ENCODE measurements at regions not wholly inside any gene's neighbourhood (a gene's known extent, or its start where the extent isn't known, plus 50 kb on each side); places are given as distances from the start of the nearest gene placed in this dataset.
A peak's percentile ranks its signal among the peaks of the same experiment; 100 is the strongest.

DNA sequence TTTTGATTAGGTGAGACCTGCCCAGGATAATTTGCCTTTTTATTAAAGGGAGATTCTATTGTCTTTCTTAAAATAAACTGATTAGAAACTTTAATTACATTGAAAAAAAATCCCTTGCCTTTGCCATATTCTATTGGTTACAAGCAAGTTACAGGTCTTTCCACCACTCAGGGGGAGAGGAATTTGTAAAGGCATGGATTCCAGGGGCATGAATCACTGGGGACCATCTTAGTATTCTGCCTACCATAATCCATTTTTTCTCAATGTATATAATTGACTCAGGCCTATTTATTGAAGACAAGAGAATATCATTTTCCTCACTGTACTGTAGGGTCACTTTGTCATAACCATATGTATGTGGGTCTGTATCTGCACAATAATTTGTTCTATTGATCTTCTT lies 124.3 kb upstream of the PDE4B start:
- no peak for DNase-seq (ENCODE audit: extremely low read depth, low read depth)
- TF ChIP-seq, protein P1, sequence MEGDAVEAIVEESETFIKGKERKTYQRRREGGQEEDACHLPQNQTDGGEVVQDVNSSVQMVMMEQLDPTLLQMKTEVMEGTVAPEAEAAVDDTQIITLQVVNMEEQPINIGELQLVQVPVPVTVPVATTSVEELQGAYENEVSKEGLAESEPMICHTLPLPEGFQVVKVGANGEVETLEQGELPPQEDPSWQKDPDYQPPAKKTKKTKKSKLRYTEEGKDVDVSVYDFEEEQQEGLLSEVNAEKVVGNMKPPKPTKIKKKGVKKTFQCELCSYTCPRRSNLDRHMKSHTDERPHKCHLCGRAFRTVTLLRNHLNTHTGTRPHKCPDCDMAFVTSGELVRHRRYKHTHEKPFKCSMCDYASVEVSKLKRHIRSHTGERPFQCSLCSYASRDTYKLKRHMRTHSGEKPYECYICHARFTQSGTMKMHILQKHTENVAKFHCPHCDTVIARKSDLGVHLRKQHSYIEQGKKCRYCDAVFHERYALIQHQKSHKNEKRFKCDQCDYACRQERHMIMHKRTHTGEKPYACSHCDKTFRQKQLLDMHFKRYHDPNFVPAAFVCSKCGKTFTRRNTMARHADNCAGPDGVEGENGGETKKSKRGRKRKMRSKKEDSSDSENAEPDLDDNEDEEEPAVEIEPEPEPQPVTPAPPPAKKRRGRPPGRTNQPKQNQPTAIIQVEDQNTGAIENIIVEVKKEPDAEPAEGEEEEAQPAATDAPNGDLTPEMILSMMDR (IDR thresholded peaks at IDR 0.05; ENCODE audit: low read depth, low read length, missing control alignments) = no peak
- no peak overlapping the region for H3K4me3 ChIP-seq (replicated peaks; ENCODE audit: low read depth, low read length)

DNA sequence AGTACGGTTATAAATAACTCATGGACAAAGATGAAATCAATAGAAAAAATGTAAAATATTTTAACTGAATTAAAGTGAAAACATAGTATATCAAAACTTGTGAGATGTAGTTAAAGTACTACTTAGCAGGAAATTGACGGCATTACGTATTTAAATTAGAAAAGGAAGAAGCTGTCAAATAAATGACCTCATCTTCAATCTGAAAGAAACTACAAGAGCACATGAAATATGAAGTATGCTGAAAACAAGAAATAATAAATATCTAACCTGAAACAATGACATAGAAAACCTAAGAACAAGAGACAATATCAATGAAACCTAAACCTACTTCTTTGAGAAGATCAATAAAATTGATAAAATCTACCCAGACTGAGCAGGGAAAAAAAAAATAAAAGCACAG lies 122.2 kb upstream of the PDE4B start:
- DNase-seq (ENCODE audit: extremely low read depth, low read depth) = no peak
- TF ChIP-seq, protein P1 (IDR thresholded peaks at IDR 0.05; ENCODE audit: low read depth, low read length, missing control alignments) = no peak
- H3K4me3 ChIP-seq (replicated peaks; ENCODE audit: low read depth, low read length) = no peak overlapping the region

DNA sequence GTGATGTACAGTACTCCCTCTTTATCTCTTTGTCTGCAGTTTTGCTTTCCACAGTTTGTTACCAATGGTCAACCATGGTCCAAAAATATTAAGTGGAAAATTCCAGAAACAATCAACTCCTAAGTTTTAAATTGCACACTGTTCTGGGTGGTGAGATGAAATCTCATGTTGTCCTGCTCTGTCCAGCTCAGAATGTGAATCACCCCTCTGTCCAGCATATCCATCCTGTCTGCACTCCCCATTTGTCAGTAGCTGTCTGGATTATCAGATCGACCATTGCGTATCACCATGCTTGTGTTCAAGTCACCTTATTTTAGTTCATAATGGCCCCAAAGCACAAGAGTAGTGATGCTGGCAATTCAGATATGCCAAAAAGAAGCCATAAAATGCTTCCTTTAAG lies 118.2 kb upstream of the PDE4B start:
- no peak for DNase-seq (ENCODE audit: extremely low read depth, low read depth)
- TF ChIP-seq, protein P1 (IDR thresholded peaks at IDR 0.05; ENCODE audit: low read depth, low read length, missing control alignments) = no peak

DNA sequence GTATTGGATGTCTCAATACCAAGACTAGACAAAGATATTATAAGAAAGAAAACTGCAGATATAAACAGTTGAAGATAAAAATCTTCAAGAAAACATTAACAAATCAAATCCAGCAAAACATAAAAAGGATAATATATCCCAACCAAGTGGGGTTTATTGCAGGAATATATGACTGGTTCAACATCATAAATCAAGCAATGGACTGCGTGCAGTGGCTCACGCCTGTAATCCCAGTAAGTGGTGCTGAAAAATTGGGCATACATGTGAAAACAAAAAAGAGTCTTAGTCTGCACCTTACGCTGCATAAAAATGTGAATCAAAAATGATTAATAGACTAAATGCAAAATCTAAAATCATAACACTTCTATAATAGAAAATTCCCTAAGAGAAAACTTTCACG lies 112.9 kb upstream of the PDE4B start:
- TF ChIP-seq, protein P1 (IDR thresholded peaks at IDR 0.05; ENCODE audit: low read depth, low read length, missing control alignments) = no peak
- H3K4me3 ChIP-seq (replicated peaks; ENCODE audit: low read depth, low read length) = no peak overlapping the region
- no peak for DNase-seq (ENCODE audit: extremely low read depth, low read depth)

More for the DNA sequence above, 118.2 kb upstream of the PDE4B start:
- no peak overlapping the region for H3K4me3 ChIP-seq (replicated peaks; ENCODE audit: low read depth, low read length)

DNA sequence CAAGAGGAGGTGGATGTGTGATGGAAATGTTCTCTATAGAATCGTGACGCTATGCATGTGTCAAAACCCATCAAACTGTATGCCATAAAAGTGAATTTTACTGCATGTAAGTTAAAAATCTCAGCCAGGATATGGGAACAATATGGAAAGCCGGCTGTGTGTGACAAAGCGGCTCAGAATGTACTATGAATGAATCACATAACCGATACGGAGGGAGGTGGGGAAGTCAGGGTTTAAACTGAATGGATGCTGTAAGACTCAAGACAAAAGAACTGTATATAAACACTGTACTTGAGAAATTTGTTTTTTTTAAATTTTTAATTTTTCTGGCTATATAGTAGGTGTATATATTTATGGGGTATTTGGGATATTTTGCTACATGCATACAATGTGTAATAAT lies 111.6 kb upstream of the PDE4B start:
- no peak overlapping the region for H3K4me3 ChIP-seq (replicated peaks; ENCODE audit: low read depth, low read length)
- TF ChIP-seq, protein P1 (IDR thresholded peaks at IDR 0.05; ENCODE audit: low read depth, low read length, missing control alignments) = no peak
- DNase-seq (ENCODE audit: extremely low read depth, low read depth) = peak; percentile 16

DNA sequence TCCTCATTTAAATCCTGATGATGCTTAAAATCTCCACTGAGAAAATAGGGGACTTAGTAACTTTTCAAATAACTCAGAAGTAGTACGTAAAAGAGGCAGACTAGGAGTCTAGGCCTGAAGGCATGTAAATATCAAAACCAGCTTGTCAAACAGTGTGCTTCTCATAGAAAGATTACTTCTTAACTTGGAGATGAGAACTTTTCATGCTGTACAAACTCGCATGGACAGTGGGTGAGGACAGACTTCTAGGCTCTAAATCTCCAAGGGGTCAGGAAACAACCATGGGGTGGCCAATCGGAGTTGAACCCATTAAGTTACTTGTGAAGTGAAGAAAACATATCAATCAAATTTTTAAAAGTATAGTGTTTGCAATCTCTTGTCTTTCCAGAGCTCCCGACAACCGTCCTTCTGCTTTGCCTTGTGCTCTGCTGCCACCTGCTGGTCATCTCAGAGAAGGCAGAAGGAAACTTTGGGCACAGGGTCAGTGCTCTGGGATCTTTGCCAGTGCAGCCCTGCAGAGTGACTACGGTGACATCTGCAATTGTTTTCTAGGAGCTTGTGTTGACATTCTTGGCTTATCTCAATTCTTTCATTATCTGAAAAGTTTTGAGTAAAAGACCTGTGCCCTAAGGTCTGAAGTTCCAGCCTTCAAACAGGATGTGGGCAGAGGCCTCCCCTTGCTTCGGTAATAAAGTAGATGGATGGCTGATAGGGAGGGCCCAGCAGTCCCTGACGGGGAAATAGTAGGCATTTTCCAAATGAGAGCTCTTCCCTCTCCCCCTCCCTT lies 105.1 kb upstream of the PDE4B start:
- DNase-seq (ENCODE audit: extremely low read depth, low read depth) = peak; percentile 54
- TF ChIP-seq, protein P1 (IDR thresholded peaks at IDR 0.05; ENCODE audit: low read depth, low read length, missing control alignments) = peak; percentile 75

DNA sequence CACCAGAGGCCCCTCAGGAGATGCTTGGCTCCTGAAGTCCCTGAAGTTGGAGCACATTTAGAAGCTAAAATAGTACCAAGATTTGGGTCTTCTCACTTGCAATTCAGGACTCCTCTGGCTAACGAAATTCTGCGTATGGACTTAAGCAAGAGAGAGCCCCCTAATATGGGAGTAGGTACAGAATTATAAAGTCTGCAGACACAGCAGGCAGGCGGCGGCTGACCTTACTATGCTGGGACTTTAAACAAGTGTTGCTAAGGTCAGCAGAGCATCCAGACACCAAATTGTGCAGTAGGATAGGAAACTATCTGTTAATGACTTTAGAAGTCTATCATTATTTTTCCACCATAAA lies 104.5 kb upstream of the PDE4B start:
- H3K4me3 ChIP-seq (replicated peaks; ENCODE audit: low read depth, low read length) = no peak overlapping the region
- DNase-seq (ENCODE audit: extremely low read depth, low read depth) = no peak
- TF ChIP-seq, protein P1 (IDR thresholded peaks at IDR 0.05; ENCODE audit: low read depth, low read length, missing control alignments) = no peak

More for the DNA sequence above, 105.1 kb upstream of the PDE4B start:
- no peak overlapping the region for H3K4me3 ChIP-seq (replicated peaks; ENCODE audit: low read depth, low read length)

Data from HFF-Myc (cell line).